HUES48 (cell line): ENCODE measurements at regions not wholly inside any gene's neighbourhood (a gene's known extent, or its start where the extent isn't known, plus 50 kb on each side); places are given as distances from the start of the nearest gene placed in this dataset.
"Not testable (repeated sequence)": the region's sequence is repeated elsewhere in the genome, so short reads cannot be mapped to it uniquely, and the experiment has no call there.

ENCODE experiments used
- H3K27ac ChIP-seq: one replicate; pipeline ENCODE4 v1.7.0; 2013; ENCODE audit warnings: low read depth, low read length, inconsistent platforms
- H3K27me3 ChIP-seq: 2 replicates; pipeline ENCODE4 v1.6.1; 2013; ENCODE audit warnings: mild to moderate bottlenecking, low read length; ENCODE audit not compliant: control insufficient read depth, insufficient read depth
- H3K36me3 ChIP-seq: 2 replicates; pipeline ENCODE4 v1.6.1; 2013; ENCODE audit warnings: low read length; ENCODE audit not compliant: control insufficient read depth, insufficient read depth
- H3K4me1 ChIP-seq: 2 replicates; pipeline ENCODE4 v1.6.1; 2013; ENCODE audit warnings: mild to moderate bottlenecking, low read length; ENCODE audit not compliant: control insufficient read depth, insufficient read depth
- H3K4me3 ChIP-seq: 2 replicates; pipeline ENCODE4 v1.5.1; 2013; ENCODE audit warnings: mild to moderate bottlenecking, low read depth, low read length
- H3K9ac ChIP-seq: 2 replicates; pipeline ENCODE4 v1.6.1; 2013; ENCODE audit warnings: mild to moderate bottlenecking, low read depth, low read length, moderate library complexity
- H3K9me3 ChIP-seq: 2 replicates; pipeline ENCODE4 v1.6.1; 2013; ENCODE audit warnings: low read length; ENCODE audit not compliant: control insufficient read depth, insufficient read depth

- no peaks in the 10 kb centered on the region for H3K4me1 ChIP-seq
- H3K9me3 ChIP-seq: no peaks in the 10 kb centered on the region
- no peak overlapping the region for H3K4me3 ChIP-seq
These were observed 688.0 kb upstream of the CTNND2 start for GRCh38 chr5:12592228-12592627.

GRCh38 chr5:12586406-12586805, 682.2 kb upstream of the CTNND2 start:
- Histone ChIP-seq H3K9me3 (no peaks in the 10 kb centered on the region), H3K4me1 (no peaks in the 10 kb centered on the region), H3K36me3 (no peaks in the 10 kb centered on the region), H3K27ac (no peak overlapping the region), H3K27me3 (no peaks in the 10 kb centered on the region), H3K9ac (no peak overlapping the region), H3K4me3 (no peak overlapping the region)

More at GRCh38 chr5:12592228-12592627, 688.0 kb upstream of the CTNND2 start:
- H3K27ac ChIP-seq: no peak overlapping the region
- no peaks in the 10 kb centered on the region for H3K27me3 ChIP-seq
- H3K36me3 ChIP-seq: no peaks in the 10 kb centered on the region
- H3K9ac ChIP-seq: no peak overlapping the region

- H3K4me3 ChIP-seq: not testable (repeated sequence)
These were observed 674.6 kb upstream of the CTNND2 start for GRCh38 chr5:12578803-12579202.

GRCh38 chr5:12576953-12577352, 672.7 kb upstream of the CTNND2 start:
- not testable (repeated sequence) for H3K4me1 ChIP-seq, H3K27me3 ChIP-seq, H3K27ac ChIP-seq, H3K9ac ChIP-seq, H3K9me3 ChIP-seq, H3K36me3 ChIP-seq, H3K4me3 ChIP-seq

More at GRCh38 chr5:12578803-12579202, 674.6 kb upstream of the CTNND2 start:
- not testable (repeated sequence) for H3K27ac ChIP-seq, H3K9ac ChIP-seq, H3K27me3 ChIP-seq, H3K9me3 ChIP-seq, H3K36me3 ChIP-seq, H3K4me1 ChIP-seq

GRCh38 chr5:12574298-12575093, 670.2 kb upstream of the CTNND2 start:
- H3K9ac ChIP-seq, H3K27me3 ChIP-seq, H3K9me3 ChIP-seq, H3K4me1 ChIP-seq, H3K36me3 ChIP-seq, H3K27ac ChIP-seq, H3K4me3 ChIP-seq: not testable (repeated sequence)

- not testable (repeated sequence) for H3K4me3 ChIP-seq, H3K4me1 ChIP-seq, H3K27ac ChIP-seq, H3K9me3 ChIP-seq, H3K36me3 ChIP-seq, H3K27me3 ChIP-seq, H3K9ac ChIP-seq
These were observed 669.7 kb upstream of the CTNND2 start for GRCh38 chr5:12573916-12574297.

GRCh38 chr5:12570688-12571087, 666.4 kb upstream of the CTNND2 start:
- Histone ChIP-seq H3K36me3 (no peaks in the 10 kb centered on the region), H3K27me3 (no peaks in the 10 kb centered on the region), H3K9me3 (no peaks in the 10 kb centered on the region)

GRCh38 chr5:12566441-12566840, 662.2 kb upstream of the CTNND2 start:
- no peaks in the 10 kb centered on the region for H3K36me3 ChIP-seq
- no peaks in the 10 kb centered on the region for H3K27me3 ChIP-seq
- H3K4me3 ChIP-seq: no peak overlapping the region
- H3K27ac ChIP-seq: no peak overlapping the region
- H3K9me3 ChIP-seq: 0 out of 2 replicates have a peak, but pooled peaks cover 7% of the 10 kb centered on the region
- H3K9ac ChIP-seq: no peak overlapping the region
- no peaks in the 10 kb centered on the region; the same call in 1 of the 2 replicates for H3K4me1 ChIP-seq

More at GRCh38 chr5:12570688-12571087, 666.4 kb upstream of the CTNND2 start:
- H3K9ac ChIP-seq: no peak overlapping the region
- no peaks in the 10 kb centered on the region; the same call in 1 of the 2 replicates for H3K4me1 ChIP-seq
- H3K4me3 ChIP-seq: no peak overlapping the region
- H3K27ac ChIP-seq: no peak overlapping the region

GRCh38 chr5:12557012-12557411, 652.8 kb upstream of the CTNND2 start:
- Histone ChIP-seq H3K9ac (no peak overlapping the region), H3K4me1 (no peaks in the 10 kb centered on the region), H3K27ac (no peak overlapping the region), H3K27me3 (no peaks in the 10 kb centered on the region), H3K4me3 (no peak overlapping the region), H3K36me3 (no peaks in the 10 kb centered on the region), H3K9me3 (0 out of 2 replicates have a peak, but pooled peaks cover 4% of the 10 kb centered on the region)

- no peaks in the 10 kb centered on the region for H3K4me1 ChIP-seq
- no peak overlapping the region for H3K27ac ChIP-seq
- H3K36me3 ChIP-seq: no peaks in the 10 kb centered on the region
- no peak overlapping the region for H3K9ac ChIP-seq
- H3K9me3 ChIP-seq: no peaks in the 10 kb centered on the region
- no peaks in the 10 kb centered on the region for H3K27me3 ChIP-seq
- no peak overlapping the region for H3K4me3 ChIP-seq
These were observed 621.9 kb upstream of the CTNND2 start for GRCh38 chr5:12526113-12526512.

- no peaks in the 10 kb centered on the region for H3K9me3 ChIP-seq
These were observed 617.9 kb upstream of the CTNND2 start for GRCh38 chr5:12522116-12522515.

More at GRCh38 chr5:12522116-12522515, 617.9 kb upstream of the CTNND2 start:
- no peak overlapping the region for H3K27ac ChIP-seq
- H3K9ac ChIP-seq: no peak overlapping the region
- no peak overlapping the region for H3K4me3 ChIP-seq
- no peaks in the 10 kb centered on the region for H3K27me3 ChIP-seq
- H3K4me1 ChIP-seq: no peaks in the 10 kb centered on the region
- H3K36me3 ChIP-seq: no peaks in the 10 kb centered on the region
